Spleen (tissue), 7 donors: ENCODE measurements at regions not wholly inside any gene's neighbourhood (a gene's known extent, or its start where the extent isn't known, plus 50 kb on each side); places are given as distances from the start of the nearest gene placed in this dataset.

Experiments used
- CTCF ChIP-seq, 11 experiments: fragments of 200-600 bp in 7 of 11; fragments of 450-650 bp in 4 of 11; sonication (generic) in 4 of 11; IDR thresholded peaks in 8 of 11; conservative IDR thresholded peaks in 3 of 11; 1 replicate in 7 of 11; 2 replicates in 4 of 11; pipeline versions ENCODE4 v1.4.0 to v1.8.0; 2016 to 2021; ENCODE audit warnings: antibody characterized with exemption in 11 of 11, inconsistent platforms in 4 of 11, mild to moderate bottlenecking in 1 of 11
- POLR2A ChIP-seq, 3 donors: fragments of 450-650 bp; IDR thresholded peaks; one replicate each; pipeline ENCODE4 v1.5.1; 2017; ENCODE audit warnings: antibody characterized with exemption in 3 of 3, mild to moderate bottlenecking in 1 of 3
- donor health status: DM: no; HTN: no; CAD: no; lungs with moderate emphysema.
- donor health status: DM: no; HTN: no; CAD: no.
- donor health status: DM: no; HTN: no; CAD: no.

GRCh38 chr3:69567710-69568052 lies 171.6 kb upstream of the MITF start:
- TF ChIP-seq CTCF (IDR thresholded peaks at IDR 0.05 in 8 of 11, conservative IDR thresholded peaks at IDR 0.05 in 3 of 11) (no peak), POLR2A (IDR thresholded peaks at IDR 0.05) (no peak)
